ENCODE measurements at regions not wholly inside any gene's neighbourhood (a gene's known extent, or its start where the extent isn't known, plus 50 kb on each side); places are given as distances from the start of the nearest gene placed in this dataset.

DNA sequence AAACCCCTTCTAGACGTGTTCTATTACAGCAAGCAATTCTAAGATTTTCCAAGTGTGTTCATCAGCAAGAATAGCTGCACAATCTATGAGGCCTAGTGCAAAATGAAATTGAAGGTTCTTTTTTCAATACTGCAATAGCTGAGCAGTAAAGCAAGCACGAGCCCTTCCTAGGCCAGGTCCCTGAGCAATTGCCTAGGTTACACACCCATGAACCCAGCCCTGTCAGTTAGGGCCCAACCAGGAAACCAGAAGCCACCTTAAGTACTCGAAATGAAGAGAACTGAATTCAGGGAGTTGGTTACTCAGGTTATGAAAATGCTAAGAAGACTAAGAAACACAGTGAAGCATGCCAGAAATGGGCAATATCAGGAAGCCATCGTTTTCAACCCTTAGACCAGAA, 52.0 kb upstream of the VWC2 start:
- Histone ChIP-seq H3K27ac (no peak overlapping the region), H3K9me3 (no peaks in the 10 kb centered on the region), H3K4me3 (no peak overlapping the region), H3K27me3 (ENCODE audit: low read depth) (no peaks in the 10 kb centered on the region), H3K36me3 (no peaks in the 10 kb centered on the region), H3K4me1 (no peaks in the 10 kb centered on the region)
- TF ChIP-seq, protein P1, sequence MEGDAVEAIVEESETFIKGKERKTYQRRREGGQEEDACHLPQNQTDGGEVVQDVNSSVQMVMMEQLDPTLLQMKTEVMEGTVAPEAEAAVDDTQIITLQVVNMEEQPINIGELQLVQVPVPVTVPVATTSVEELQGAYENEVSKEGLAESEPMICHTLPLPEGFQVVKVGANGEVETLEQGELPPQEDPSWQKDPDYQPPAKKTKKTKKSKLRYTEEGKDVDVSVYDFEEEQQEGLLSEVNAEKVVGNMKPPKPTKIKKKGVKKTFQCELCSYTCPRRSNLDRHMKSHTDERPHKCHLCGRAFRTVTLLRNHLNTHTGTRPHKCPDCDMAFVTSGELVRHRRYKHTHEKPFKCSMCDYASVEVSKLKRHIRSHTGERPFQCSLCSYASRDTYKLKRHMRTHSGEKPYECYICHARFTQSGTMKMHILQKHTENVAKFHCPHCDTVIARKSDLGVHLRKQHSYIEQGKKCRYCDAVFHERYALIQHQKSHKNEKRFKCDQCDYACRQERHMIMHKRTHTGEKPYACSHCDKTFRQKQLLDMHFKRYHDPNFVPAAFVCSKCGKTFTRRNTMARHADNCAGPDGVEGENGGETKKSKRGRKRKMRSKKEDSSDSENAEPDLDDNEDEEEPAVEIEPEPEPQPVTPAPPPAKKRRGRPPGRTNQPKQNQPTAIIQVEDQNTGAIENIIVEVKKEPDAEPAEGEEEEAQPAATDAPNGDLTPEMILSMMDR (IDR thresholded peaks at IDR 0.05), result no peak
- ATAC-seq, result no peak
- intact Hi-C loops (cut with DNase I), result no loop called here
- no peak for DNase-seq
